H1 (cell line): ENCODE measurements at regions not wholly inside any gene's neighbourhood (a gene's known extent, or its start where the extent isn't known, plus 50 kb on each side); places are given as distances from the start of the nearest gene placed in this dataset.
A peak's percentile ranks its signal among the peaks of the same experiment; 100 is the strongest.

Experiments
- CTCF ChIA-PET: fragments of 300-600 bp; sonication (Branson Sonifier 250); formaldehyde crosslinking; loops from one replicate; lab custom pipeline; 2021; ENCODE audit not compliant: partially characterized antibody; lab: Charles Lee
- POLR2A ChIA-PET: fragments of 300-600 bp; sonication (Branson Sonifier 250); formaldehyde crosslinking; loops from one replicate; lab custom pipeline; 2021; ENCODE audit warnings: inconsistent platforms; ENCODE audit not compliant: partially characterized antibody; lab: Charles Lee
- DNase-seq, 2 experiments: peaks; one replicate each; pipeline versions ENCODE4 v3.0.0 to v3.0.0-alpha.2; 2010 to 2022; ENCODE audit warnings: low spot score in 2 of 2, low read depth in 1 of 2, mixed read lengths in 1 of 2
- FAIRE-seq: peaks from 2 replicates; lab custom pipeline; 2011; peaks lifted over from hg19 to GRCh38; lab: Jason Lieb, UNC
- H2AFZ ChIP-seq: 2 replicates; pipeline ENCODE4 v1.8.1; 2012; ENCODE audit warnings: low read length, inconsistent platforms
- H2AK5ac ChIP-seq: 2 replicates; pipeline ENCODE4 v1.6.1; 2013; ENCODE audit warnings: low read depth, low read length
- H2BK120ac ChIP-seq: replicated peaks from 2 replicates; pipeline ENCODE3; 2013; ENCODE audit warnings: low read depth, low read length, inconsistent platforms
- H2BK12ac ChIP-seq: 2 replicates; pipeline ENCODE4 v1.6.1; 2013; ENCODE audit warnings: low read depth, low read length
- H2BK15ac ChIP-seq: 2 replicates; pipeline ENCODE4 v1.6.1; 2013; ENCODE audit warnings: low read length
- H2BK20ac ChIP-seq: 2 replicates; pipeline ENCODE4 v1.6.1; 2013; ENCODE audit warnings: low read length
- H2BK5ac ChIP-seq: 2 replicates; pipeline ENCODE4 v1.6.1; 2013; ENCODE audit warnings: low read depth, low read length
- H3K14ac ChIP-seq: 2 replicates; pipeline ENCODE4 v1.6.1; 2013; ENCODE audit warnings: inconsistent platforms; ENCODE audit not compliant: insufficient read length
- H3K18ac ChIP-seq: 2 replicates; pipeline ENCODE4 v1.6.1; 2013; ENCODE audit warnings: low read length; ENCODE audit errors: extremely low read depth
- H3K23ac ChIP-seq: 2 replicates; pipeline ENCODE4 v1.6.1; 2013; ENCODE audit warnings: inconsistent platforms; ENCODE audit not compliant: insufficient read length
- H3K23me2 ChIP-seq: 2 replicates; pipeline ENCODE4 v1.6.1; 2013; ENCODE audit warnings: low read depth, low read length
- H3K27ac ChIP-seq: 2 replicates; pipeline ENCODE4 v1.6.1; 2011; ENCODE audit warnings: low read depth, low read length, inconsistent platforms
- H3K27me3 ChIP-seq, 4 experiments: replicated peaks in 1 of 4; 1 replicate in 1 of 4; 2 replicates in 3 of 4; pipeline versions ENCODE4 v1.6.1 to v1.8.1; 2011 to 2013; ENCODE audit warnings: low read length in 3 of 4, mild to moderate bottlenecking in 3 of 4, inconsistent platforms in 2 of 4, mixed read lengths in 2 of 4, moderate library complexity in 1 of 4; ENCODE audit not compliant: control insufficient read depth in 3 of 4, insufficient read depth in 3 of 4; ENCODE audit errors: extremely low read depth in 1 of 4
- H3K36me3 ChIP-seq, 4 experiments: 2 replicates each; pipeline versions ENCODE4 v1.6.1 to v1.8.1; 2011 to 2013; ENCODE audit warnings: mild to moderate bottlenecking in 4 of 4, low read length in 3 of 4, moderate library complexity in 2 of 4, control low read depth in 1 of 4, inconsistent platforms in 1 of 4; ENCODE audit not compliant: insufficient read depth in 4 of 4, control insufficient read depth in 2 of 4
- H3K4ac ChIP-seq: replicated peaks from 2 replicates; pipeline ENCODE3; 2013; ENCODE audit warnings: low read length, low read depth, mixed read lengths, inconsistent platforms; ENCODE audit not compliant: insufficient read length
- H3K4me1 ChIP-seq, 4 experiments: replicated peaks in 1 of 4; 1 replicate in 1 of 4; 2 replicates in 3 of 4; pipeline versions ENCODE4 v1.6.1 to v1.8.1; 2011 to 2013; ENCODE audit warnings: low read length in 3 of 4, inconsistent platforms in 2 of 4, mixed read lengths in 1 of 4; ENCODE audit not compliant: insufficient read depth in 4 of 4, control insufficient read depth in 3 of 4
- H3K4me2 ChIP-seq, 2 experiments: 2 replicates each; pipeline versions ENCODE4 v1.6.1 to v1.8.1; 2011 to 2013; ENCODE audit warnings: low read depth in 2 of 2, low read length in 2 of 2, control low read depth in 1 of 2, inconsistent platforms in 1 of 2, mild to moderate bottlenecking in 1 of 2; ENCODE audit not compliant: insufficient read depth in 1 of 2
- H3K4me3 ChIP-seq, 4 experiments: fragments of 200-600, 300-600 bp in 1 of 4; sonication (generic), shearing (Covaris generic), sonication (Bioruptor Twin) in 1 of 4; 2 replicates each; pipeline versions ENCODE4 v1.5.1 to v1.8.1; 2011 to 2016; ENCODE audit warnings: low read length in 4 of 4, low read depth in 3 of 4, control low read depth in 2 of 4, inconsistent platforms in 2 of 4, mild to moderate bottlenecking in 2 of 4, mixed read lengths in 1 of 4, moderate library complexity in 1 of 4; ENCODE audit not compliant: insufficient read depth in 2 of 4; ENCODE audit errors: extremely low read depth in 1 of 4
- H3K56ac ChIP-seq: replicated peaks from 2 replicates; pipeline ENCODE3; 2013; ENCODE audit warnings: low read depth, mild to moderate bottlenecking, mixed read lengths, low read length, inconsistent platforms; ENCODE audit not compliant: insufficient read length
- H3K79me1 ChIP-seq: 2 replicates; pipeline ENCODE4 v1.6.1; 2013; ENCODE audit warnings: low read depth, low read length, control low read depth
- H3K79me2 ChIP-seq, 2 experiments: 2 replicates each; pipeline versions ENCODE4 v1.6.1 to v1.8.1; 2012 to 2013; ENCODE audit warnings: low read length in 2 of 2, mild to moderate bottlenecking in 2 of 2, inconsistent platforms in 1 of 2; ENCODE audit not compliant: insufficient read depth in 2 of 2, control insufficient read depth in 1 of 2
- H3K9ac ChIP-seq, 4 experiments: replicated peaks in 1 of 4; 1 replicate in 1 of 4; 2 replicates in 3 of 4; pipeline versions ENCODE4 v1.6.1 to v1.8.1; 2011 to 2013; ENCODE audit warnings: low read depth in 3 of 4, low read length in 3 of 4, control low read depth in 2 of 4, mild to moderate bottlenecking in 2 of 4, moderate library complexity in 2 of 4, inconsistent platforms in 1 of 4; ENCODE audit errors: extremely low read depth in 1 of 4
- H3K9me3 ChIP-seq, 2 experiments: 2 replicates each; pipeline versions ENCODE4 v1.6.1 to v1.8.1; 2012 to 2013; ENCODE audit warnings: mild to moderate bottlenecking in 2 of 2, moderate library complexity in 2 of 2, control low read depth in 1 of 2, inconsistent platforms in 1 of 2, low read depth in 1 of 2, low read length in 1 of 2, mixed read lengths in 1 of 2; ENCODE audit not compliant: insufficient read depth in 2 of 2
- H4K20me1 ChIP-seq, 2 experiments: replicated peaks in 1 of 2; 2 replicates each; pipeline versions ENCODE3 to v1.8.1; 2011 to 2013; ENCODE audit warnings: inconsistent platforms in 2 of 2, low read length in 2 of 2, mild to moderate bottlenecking in 1 of 2; ENCODE audit not compliant: insufficient read depth in 2 of 2, control insufficient read depth in 1 of 2
- H4K5ac ChIP-seq: 2 replicates; pipeline ENCODE4 v1.6.1; 2013; ENCODE audit warnings: low read length, low read depth, mixed read lengths, inconsistent platforms; ENCODE audit not compliant: insufficient read length
- H4K8ac ChIP-seq: 2 replicates; pipeline ENCODE4 v1.8.0; 2013; ENCODE audit warnings: mild to moderate bottlenecking, moderate library complexity, low read length, inconsistent platforms; ENCODE audit not compliant: insufficient read depth; ENCODE audit errors: extremely low read depth
- H4K91ac ChIP-seq: replicated peaks from 2 replicates; pipeline ENCODE3; 2013; ENCODE audit warnings: low read length, mixed read lengths, inconsistent platforms; ENCODE audit not compliant: insufficient read length
- BCL11A ChIP-seq, 2 experiments: IDR thresholded peaks; one replicate each; pipeline ENCODE4 v1.6.1; 2011; ENCODE audit warnings: low read depth in 2 of 2, low read length in 2 of 2, mild to moderate bottlenecking in 2 of 2
- CBX5 ChIP-seq: fragments of 300-800, 300-1000 bp; sonication (generic); IDR thresholded peaks from 2 replicates; pipeline ENCODE4 v1.7.1; 2016; ENCODE audit warnings: antibody characterized with exemption, low read length, low read depth
- CHD1 ChIP-seq: IDR thresholded peaks from 2 replicates; pipeline ENCODE4 v1.6.1; 2012; ENCODE audit warnings: low read depth, low read length, improper control_type of control experiment
- GABPA ChIP-seq: IDR thresholded peaks from 2 replicates; pipeline ENCODE4 v1.6.1; 2011; ENCODE audit warnings: mild to moderate bottlenecking, low read length, moderate library complexity, borderline replicate concordance; ENCODE audit not compliant: insufficient read depth
- JUND ChIP-seq: IDR thresholded peaks from 2 replicates; pipeline ENCODE4 v1.6.1; 2011; ENCODE audit warnings: mild to moderate bottlenecking, improper control_type of control experiment, low read length
- KDM5A ChIP-seq: fragments of 200-600 bp; IDR thresholded peaks from 2 replicates; pipeline ENCODE4 v1.7.1; 2012; ENCODE audit warnings: mild to moderate bottlenecking, low read length, inconsistent platforms, mixed read lengths
- NRF1 ChIP-seq: IDR thresholded peaks from 2 replicates; pipeline ENCODE4 v1.6.1; 2011; ENCODE audit warnings: mild to moderate bottlenecking, low read depth, low read length, improper control_type of control experiment
- PHF8 ChIP-seq: fragments of 200-600 bp; sonication (generic); conservative IDR thresholded peaks from 2 replicates; pipeline ENCODE4 v1.7.1; 2012; ENCODE audit warnings: low read depth, mild to moderate bottlenecking, inconsistent platforms, low read length, moderate library complexity
- POU5F1 ChIP-seq: IDR thresholded peaks from 2 replicates; pipeline ENCODE4 v1.6.1; 2011; ENCODE audit warnings: low read depth, mild to moderate bottlenecking, low read length, moderate library complexity
- RAD21 ChIP-seq, 2 experiments: IDR thresholded peaks in 1 of 2; conservative IDR thresholded peaks in 1 of 2; 2 replicates each; pipeline ENCODE4 v1.6.1; 2011; ENCODE audit warnings: low read depth in 2 of 2, low read length in 2 of 2, improper control_type of control experiment in 1 of 2, inconsistent platforms in 1 of 2, mild to moderate bottlenecking in 1 of 2, moderate library complexity in 1 of 2
- SAP30 ChIP-seq: fragments of 300-600 bp; sonication (generic); IDR thresholded peaks from 2 replicates; pipeline ENCODE4 v1.7.1; 2012; ENCODE audit warnings: low read length, moderate library complexity, mild to moderate bottlenecking, inconsistent platforms; ENCODE audit not compliant: insufficient read depth, insufficient replicate concordance
- SIX5 ChIP-seq: IDR thresholded peaks from 2 replicates; pipeline ENCODE4 v1.6.1; 2011; ENCODE audit warnings: mild to moderate bottlenecking, low read depth, low read length
- SP1 ChIP-seq: IDR thresholded peaks from 2 replicates; pipeline ENCODE4 v1.6.1; 2011; ENCODE audit warnings: low read depth, low read length
- SUZ12 ChIP-seq: fragments of 200-600 bp; sonication (generic); IDR thresholded peaks from 2 replicates; pipeline ENCODE4 v1.6.1; 2012; ENCODE audit warnings: mild to moderate bottlenecking, inconsistent platforms, low read length, moderate library complexity, mixed read lengths
- ZNF274 ChIP-seq: IDR thresholded peaks from 2 replicates; pipeline ENCODE4 v1.7.0; 2012; ENCODE audit warnings: low read length, borderline replicate concordance; ENCODE audit errors: extremely low read depth
- WGBS, 2 experiments: shearing (Covaris generic) in 1 of 2; methylation state at CpG; one replicate each; pipeline versions ENCODE4 v1.1.6 to v1.1.7; 2013 to 2015; ENCODE audit warnings: low lambda C conversion rate in 2 of 2, mixed read lengths in 2 of 2, inconsistent platforms in 1 of 2, low coverage in 1 of 2, missing lambda C conversion rate in 1 of 2; ENCODE audit not compliant: insufficient replicate concordance in 2 of 2, insufficient coverage in 1 of 2, insufficient read length in 1 of 2; ENCODE audit errors: extremely low coverage in 1 of 2, missing lambda C conversion rate in 1 of 2; 5-methylcytosine and 5-hydroxymethylcytosine counted together

DNA sequence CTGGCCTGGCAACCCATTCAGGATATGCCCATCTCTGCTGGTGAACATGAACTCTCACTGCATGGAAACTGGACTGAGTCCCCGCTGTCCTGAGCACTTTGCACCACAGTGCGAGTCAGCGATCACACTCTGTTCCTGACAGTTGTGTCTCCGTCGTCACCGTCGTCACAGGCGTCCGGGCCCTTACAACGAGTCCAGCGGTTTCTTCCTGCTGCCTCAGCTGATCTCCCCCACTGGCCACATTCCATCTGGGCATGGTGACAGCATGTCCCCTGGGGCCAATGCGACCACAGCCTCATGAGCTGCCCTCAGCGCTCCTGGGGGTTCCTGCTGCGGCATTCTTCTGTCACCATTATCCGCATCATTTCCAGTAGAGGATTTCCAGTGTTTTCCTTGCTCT, 76.8 kb upstream of the KLF6 start:
- no peaks in the 10 kb centered on the region for H3K79me1 ChIP-seq
- FAIRE-seq (no peak), DNase-seq (no peak)
- H2BK12ac ChIP-seq: peak overlapping the region; percentile 29; the same call in 1 of the 2 replicates
- H3K23ac ChIP-seq: no peak overlapping the region
- 96% methylated on average over 15 of the region's 15 CpGs; no CpG with 5 or more reads in 1 of the 2 experiments for WGBS, 2 experiments
- no peak overlapping the region for H4K8ac ChIP-seq
- H3K36me3 ChIP-seq: no peaks in the 10 kb centered on the region
- H3K27ac ChIP-seq: no peak overlapping the region
- no peaks in the 10 kb centered on the region for H3K4me1 ChIP-seq
- no peak overlapping the region for H2AK5ac ChIP-seq
- H4K20me1 ChIP-seq: no peaks in the 10 kb centered on the region
- H3K14ac ChIP-seq: no peak overlapping the region
- no peaks in the 10 kb centered on the region for H3K23me2 ChIP-seq
- CTCF ChIA-PET: interaction anchor here (0.7 kb wide), 1 partner anchor 1594 kb away, joined by 3 read pairs; no protein-coding TSS in a partner anchor
- H3K79me2 ChIP-seq: no peaks in the 10 kb centered on the region
- H3K9me3 ChIP-seq: no peaks in the 10 kb centered on the region
- no peak overlapping the region for H2BK20ac ChIP-seq
- no peak overlapping the region for H3K9ac ChIP-seq
- no peak overlapping the region for H3K4me2 ChIP-seq
- H2AFZ ChIP-seq: no peak overlapping the region
- no peak overlapping the region for H3K4ac ChIP-seq
- H2BK5ac ChIP-seq: no peak overlapping the region
- no peak overlapping the region for H3K4me3 ChIP-seq
- no peak overlapping the region for H3K18ac ChIP-seq
- H3K27me3 ChIP-seq: no peaks in the 10 kb centered on the region
- POLR2A ChIA-PET: no interaction called here
- H3K56ac ChIP-seq: no peak overlapping the region
- H4K91ac ChIP-seq: no peak overlapping the region
- H2BK15ac ChIP-seq: no peak overlapping the region
- H4K5ac ChIP-seq: no peak overlapping the region
- H2BK120ac ChIP-seq: no peak overlapping the region
- no peak for TF ChIP-seq PHF8
- no peak for TF ChIP-seq CBX5
- TF ChIP-seq POU5F1: no peak
- TF ChIP-seq KDM5A: no peak
- TF ChIP-seq SUZ12: no peak
- no peak for TF ChIP-seq BCL11A (IDR thresholded peaks at IDR 0.05; ENCODE audit: low read depth in 2 of 2, low read length in 2 of 2)
- no peak for TF ChIP-seq JUND
- no peak for TF ChIP-seq ZNF274
- TF ChIP-seq SIX5: no peak
- TF ChIP-seq CHD1: no peak
- no peak for TF ChIP-seq SP1
- TF ChIP-seq GABPA: no peak
- no peak for TF ChIP-seq RAD21 (IDR thresholded peaks at IDR 0.05 in 1 of 2, conservative IDR thresholded peaks at IDR 0.05 in 1 of 2; ENCODE audit: low read depth in 2 of 2, low read length in 2 of 2)
- no peak for TF ChIP-seq NRF1
- no peak for TF ChIP-seq SAP30
